ENCODE measurements at regions not wholly inside any gene's neighbourhood (a gene's known extent, or its start where the extent isn't known, plus 50 kb on each side); places are given as distances from the start of the nearest gene placed in this dataset.
"Not testable (repeated sequence)": the region's sequence is repeated elsewhere in the genome, so short reads cannot be mapped to it uniquely, and the experiment has no call there.

DNA sequence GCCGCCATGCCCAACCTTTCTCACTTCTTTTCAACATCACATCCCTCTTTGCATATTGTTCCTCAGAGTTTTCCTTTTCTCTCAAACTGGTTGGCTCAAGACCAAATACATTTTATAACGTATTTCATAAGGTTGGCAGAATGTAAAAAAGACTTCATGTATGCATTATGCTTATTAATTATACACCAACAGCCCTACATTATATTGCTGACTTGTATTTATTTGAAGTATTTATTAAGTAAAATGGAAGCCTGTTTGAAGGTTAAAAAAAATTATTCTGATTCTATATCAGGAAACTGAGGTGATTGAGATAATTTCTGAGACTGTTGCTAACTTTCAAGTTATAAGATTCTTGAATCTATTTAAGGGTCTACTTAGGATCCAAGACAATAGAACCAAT lies 208.0 kb upstream of the KCNH7 start:
- DNase-seq = no peak

DNA sequence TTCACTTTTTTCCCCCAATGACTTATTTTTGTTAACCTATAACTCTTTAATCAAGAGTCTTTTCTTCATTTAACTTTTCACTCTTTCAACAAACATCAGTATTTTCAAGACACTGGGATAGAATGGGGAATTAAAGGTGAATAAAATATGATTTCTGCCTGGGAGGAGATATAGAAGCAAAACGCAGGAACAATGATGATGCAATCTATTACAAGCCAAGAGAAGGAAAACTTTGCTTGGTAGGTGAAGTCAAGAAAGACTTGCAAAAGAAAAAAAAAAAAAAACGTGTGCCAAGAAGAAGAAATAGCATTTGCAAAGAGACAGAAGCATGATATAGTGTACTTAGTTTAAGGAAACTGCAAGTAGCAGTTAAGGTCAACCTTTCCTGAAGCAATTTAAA lies 207.3 kb upstream of the KCNH7 start:
- DNase-seq = no peak

DNA sequence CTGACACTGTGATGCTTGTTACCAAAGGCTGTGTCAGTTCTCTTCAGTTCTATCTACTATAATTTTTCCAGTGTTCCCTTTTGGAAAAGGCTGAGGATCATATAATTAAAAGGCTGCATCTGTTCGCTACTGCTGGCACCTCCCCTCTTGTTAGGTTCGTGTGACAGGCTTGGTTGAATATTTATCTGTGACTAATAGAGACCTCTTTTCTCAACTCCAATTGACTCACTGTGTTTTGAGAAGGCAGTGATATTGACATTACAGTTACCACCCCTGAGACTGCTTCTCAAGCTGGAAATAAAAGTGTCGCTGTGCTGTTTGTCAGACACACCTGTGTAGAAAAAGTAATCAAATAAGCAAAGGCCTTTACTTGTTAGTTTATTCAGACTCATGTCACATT lies 205.5 kb upstream of the KCNH7 start:
- no peak for DNase-seq

DNA sequence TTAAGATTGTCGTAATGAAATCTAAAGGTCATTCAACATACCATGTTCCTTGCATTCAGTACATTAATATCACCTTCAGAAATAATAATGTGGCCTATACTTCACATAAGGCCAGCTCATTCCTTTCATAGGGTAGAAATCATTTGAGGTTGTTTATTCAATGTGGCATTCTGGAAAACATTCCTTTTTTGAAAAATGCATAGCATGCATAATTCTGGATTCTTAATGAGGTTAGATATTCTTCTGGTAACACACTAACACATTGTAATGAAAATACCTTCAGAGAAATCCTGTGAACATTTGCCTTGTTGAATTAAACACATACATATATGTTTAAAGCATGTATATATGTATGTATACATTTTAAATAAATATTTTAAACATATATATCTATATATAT lies 204.6 kb upstream of the KCNH7 start:
- no peak for DNase-seq

DNA sequence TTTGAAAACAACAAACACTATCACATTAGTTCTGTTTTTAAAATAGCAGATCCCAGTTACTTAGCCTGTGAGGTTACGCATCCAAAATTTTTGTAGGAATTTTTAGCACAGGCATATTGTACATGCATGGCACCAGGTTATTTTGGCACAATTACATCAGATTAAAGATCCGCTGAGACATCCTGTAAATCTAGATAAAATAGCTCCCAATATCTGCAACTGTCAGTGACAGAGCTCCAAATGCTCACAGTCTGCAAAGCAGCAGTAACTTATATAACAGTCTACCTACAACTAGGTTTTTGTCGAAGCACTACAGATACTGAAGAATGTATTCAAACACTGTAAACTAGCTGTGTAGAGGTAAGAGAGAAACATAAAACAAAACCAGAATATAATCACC lies 200.7 kb upstream of the KCNH7 start:
- DNase-seq = no peak

DNA sequence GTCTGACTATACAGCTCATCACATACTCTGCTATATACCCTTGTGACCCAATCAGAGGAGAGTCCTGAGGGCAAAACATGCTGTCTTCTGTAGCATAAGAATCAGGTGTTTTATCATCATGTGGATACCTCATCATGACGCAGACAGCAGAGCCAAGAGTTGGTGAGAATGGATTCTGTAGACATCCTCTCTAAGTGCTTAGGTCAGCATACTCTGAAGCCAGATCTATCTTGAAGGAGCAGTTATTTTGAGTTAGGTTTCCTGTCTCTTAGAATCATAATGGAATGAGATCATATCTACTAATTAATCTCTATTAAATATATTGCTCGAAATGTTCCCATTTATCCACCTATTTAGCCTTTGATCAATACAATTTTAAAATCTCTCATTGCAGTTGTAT lies 190.2 kb upstream of the KCNH7 start:
- no peak for DNase-seq

DNA sequence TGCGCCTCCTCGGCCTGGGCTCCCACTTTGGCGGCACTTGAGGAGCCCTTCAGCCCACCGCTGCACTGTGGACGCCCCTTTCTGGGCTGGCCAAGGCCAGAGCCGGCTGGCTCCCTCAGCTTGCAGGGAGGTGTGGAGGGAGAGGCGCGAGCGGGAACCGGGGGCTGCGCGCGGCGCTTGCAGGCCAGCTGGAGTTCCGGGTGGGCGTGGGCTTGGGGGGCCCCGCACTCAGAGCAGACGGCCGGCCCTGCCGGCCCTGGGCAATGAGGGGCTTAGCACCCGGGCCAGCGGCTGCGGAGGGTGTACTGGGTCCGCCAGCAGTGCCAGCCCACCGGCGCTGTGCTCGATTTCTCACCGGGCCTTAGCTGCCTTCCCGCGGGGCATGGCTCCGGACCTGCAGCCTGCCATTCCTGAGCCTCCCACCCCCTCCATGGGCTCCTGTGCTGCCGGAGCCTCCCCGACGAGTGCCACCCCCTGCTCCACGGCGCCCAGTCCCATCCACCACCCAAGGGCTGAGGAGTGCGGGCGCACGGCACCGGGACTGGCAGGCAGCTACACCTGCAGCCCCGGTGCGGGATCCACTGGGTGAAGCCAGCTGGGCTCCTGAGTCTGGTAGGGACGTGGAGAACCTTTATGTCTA lies 187.7 kb upstream of the KCNH7 start:
- not testable (repeated sequence) for DNase-seq

DNA sequence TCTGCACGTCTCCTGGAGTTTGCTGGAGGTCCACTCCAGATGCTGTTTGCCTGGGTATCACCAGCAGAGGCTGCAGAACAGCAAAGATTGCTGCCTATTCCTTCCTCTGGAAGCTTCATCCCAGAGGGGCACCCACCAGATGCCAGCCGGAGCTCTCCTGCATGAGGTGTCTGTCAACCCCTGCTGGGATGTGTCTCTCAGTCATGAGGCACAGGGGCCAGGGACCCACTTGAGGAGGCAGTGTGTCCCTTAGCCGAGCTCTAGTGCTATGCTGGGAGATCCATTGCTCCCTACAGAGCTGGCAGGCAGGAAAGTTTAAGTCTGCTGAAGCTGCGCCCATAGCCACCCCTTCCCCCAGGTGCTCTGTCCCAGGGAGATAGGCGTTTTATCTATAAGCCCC lies 178.3 kb upstream of the KCNH7 start:
- DNase-seq = not testable (repeated sequence)

DNA sequence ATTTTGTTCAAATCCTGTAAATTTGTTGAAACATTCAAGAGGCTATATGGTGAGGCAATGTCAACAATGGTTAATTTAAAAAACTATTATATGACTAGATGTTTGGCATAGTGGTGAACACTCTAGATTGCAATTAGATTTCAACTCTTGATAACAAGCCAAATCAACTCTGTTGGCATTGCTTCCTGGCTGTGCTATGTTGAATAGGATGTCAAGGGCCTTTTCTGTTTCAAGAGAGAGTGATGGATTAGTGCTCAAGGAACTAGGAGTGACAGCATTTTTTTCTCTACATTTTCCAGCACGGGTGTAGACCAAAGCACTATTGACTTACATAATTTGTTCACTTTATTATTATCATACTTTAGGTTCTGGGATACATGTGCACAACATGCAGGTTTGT lies 172.4 kb upstream of the KCNH7 start:
- DNase-seq = peak; percentile 6

DNA sequence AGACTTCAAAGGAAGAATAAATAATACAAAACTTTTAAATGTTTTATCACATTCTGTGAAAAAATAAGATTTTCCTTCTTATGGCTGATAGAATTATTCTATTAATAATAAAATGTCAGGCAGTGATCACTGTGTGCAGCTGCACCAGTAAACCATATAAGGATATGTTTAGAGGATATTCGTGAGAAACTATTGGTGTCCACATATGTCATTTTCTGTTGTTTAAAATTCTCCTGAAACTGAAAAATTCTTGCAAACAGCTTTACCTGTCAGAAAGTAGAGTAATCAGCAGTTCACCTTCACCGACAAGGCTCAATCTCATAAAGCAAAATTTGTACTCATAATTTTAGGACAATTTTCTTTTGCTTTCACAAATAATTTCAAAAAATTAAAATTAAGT lies 170.1 kb upstream of the KCNH7 start:
- DNase-seq = no peak

DNA sequence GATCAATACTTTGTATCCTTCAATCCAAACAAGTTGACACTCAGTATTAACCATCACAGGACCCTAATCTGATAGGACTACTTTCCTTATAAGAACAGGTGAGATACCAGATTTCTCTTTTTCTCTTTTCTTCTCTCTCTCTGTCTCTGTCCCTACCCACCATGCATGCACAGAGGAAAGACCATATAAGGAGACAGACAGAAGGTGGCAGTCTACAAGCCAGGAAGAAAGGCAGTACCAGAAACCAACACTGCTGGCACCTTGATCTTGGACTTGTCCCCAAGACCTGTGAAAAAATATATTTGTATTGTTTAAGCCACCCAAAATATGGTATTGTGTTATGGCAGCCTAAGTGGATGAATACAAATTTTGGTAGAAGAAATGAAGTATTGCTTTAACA lies 156.2 kb upstream of the KCNH7 start:
- DNase-seq = no peak

DNA sequence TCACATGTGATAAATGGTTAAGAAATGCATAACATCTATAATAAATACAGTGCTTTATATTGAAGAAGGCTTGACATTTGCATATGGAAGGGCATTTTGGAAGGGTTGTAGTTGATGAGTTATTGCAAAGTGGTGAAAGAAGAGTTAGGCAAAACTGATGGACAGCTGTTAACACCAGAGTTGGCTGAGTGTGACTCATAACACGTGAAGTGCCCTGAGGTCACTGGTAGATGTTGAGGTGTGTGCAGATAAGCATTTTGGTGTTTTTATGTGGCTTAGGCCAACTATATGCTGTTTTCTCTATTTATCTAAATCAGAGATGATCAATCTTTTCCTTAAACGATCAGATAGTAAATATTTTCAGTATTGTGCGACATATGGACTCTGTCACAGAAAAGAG lies 154.3 kb upstream of the KCNH7 start:
- no peak for DNase-seq

DNA sequence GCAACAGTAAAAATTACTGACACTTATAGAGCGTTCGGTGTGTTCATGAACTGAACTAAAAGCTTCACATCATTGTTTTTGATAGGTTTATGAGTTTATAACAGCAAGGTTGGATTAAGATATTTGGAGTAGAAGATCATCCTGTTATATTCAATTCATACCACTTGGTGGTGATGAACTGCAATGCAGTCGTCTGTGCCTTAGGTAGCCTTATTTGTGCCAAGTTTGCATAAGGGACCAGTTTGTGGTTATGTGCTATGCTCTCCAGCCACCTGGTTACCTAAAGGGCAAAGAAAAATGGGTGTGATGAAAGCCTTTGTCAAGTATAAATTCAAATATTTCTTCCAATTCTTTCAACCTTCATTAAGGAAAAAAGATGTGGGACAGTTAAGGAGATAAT lies 150.9 kb upstream of the KCNH7 start:
- no peak for DNase-seq

DNA sequence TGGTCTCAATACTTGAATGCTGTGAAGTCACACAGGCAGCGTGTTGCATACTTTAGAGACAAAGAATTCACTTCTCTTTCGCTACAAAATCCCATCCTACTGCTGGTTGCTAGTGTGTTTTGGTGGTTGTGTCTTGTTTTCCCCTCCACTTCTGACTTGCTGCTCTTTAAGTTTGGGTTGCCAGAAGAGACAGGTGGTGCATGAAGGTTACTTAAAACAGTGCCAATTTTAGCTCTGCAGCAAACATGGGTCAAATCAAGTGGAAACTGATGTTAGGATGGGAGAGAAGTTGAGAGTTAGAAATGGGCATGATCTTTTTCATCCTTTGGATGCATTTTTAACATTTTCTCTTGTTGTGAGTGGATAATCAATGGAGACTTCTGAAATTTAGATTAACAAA lies 136.2 kb upstream of the KCNH7 start:
- DNase-seq = no peak

DNA sequence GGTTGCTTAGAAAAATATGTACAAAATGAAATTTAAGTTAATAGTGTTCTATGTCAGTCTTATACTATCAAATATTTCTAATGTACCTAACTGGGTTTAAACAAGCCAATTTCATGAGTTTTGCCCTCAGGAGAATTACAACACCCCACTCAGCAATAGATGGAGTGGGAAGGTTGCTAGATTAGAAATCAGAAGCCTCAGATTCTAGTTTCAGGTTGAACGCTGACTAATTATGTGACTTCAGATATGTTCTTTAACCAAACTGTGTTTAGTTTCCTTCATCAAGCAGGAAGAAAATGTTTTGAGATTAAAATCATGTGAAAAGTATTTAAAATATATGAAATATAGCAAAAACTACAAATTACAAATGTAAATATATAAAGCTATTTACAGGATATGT lies 133.8 kb upstream of the KCNH7 start:
- no peak for DNase-seq

DNA sequence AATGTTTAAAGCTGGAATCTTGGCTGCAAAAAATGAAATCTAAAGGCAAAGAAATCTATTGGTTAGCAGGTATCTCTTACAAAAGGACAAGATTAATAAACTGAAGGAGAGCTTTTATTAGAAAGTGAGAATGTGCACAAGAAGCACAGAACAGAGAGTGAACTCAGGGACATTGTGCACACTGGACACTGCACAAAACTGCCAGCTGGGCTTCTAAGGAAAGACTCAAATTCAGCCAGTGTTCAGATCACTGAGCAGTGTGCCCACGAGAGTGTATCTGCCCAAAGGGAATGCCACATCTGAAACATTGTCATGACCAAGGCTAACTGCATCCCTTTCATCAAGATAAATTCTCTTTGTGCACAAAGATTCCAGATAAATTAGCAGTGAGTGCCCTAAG lies 129.7 kb upstream of the KCNH7 start:
- no peak for DNase-seq

DNA sequence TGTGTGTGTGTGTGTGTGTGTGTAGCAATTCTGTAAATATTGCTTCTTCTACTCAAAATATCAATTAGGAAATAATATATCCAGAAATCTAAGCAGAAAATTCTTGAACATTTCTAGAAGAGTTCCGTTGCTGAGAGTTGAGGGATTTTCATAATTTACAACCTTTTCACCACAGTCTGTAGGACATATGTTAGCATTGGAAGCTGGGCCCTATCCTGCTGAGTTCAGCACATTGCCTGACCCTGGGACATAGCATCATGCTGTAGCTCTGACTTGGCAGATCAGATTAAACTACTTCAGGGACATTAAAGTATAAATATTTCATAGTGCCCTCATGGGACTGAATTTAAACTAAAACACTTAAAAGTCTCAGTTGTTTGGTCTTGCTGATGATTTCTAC lies 129.2 kb upstream of the KCNH7 start:
- no peak for DNase-seq

DNA sequence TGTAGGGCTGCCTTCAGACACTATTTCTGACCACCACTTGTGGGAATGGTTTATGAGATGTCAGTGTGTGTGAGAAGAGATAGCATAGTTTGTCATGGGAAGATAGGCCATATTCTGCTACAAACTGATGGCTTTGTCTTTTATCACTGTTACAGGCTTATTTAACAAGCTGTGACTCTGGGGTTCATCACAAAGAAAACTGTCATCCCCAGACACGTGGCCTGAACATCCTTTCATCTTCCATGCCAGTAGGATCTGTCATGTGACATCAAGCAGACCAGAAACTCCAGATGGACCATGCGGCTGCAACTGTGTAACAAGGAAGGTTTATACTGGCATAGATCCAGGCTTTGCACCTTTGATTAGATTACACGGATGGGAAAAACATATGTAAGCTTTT lies 128.6 kb upstream of the KCNH7 start:
- DNase-seq = no peak

DNA sequence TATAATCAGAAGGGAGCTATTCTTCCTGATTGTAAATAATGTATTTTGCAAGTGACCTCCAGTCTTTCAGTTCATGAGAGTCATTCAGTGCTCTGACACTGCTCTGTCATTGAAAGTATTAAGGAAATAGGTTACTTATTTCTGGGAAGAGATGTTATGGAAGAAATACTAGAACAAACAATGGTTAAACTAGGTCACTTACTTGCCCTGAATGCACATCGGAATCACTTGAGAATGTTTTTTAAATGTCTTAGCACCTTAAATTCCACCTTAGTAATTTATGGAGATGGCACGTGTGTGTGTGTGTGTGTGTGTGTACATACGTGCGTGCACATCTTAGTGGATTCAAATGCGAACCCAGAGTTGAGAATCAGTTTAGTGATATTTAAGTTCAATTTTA lies 126.6 kb upstream of the KCNH7 start:
- DNase-seq = no peak

DNA sequence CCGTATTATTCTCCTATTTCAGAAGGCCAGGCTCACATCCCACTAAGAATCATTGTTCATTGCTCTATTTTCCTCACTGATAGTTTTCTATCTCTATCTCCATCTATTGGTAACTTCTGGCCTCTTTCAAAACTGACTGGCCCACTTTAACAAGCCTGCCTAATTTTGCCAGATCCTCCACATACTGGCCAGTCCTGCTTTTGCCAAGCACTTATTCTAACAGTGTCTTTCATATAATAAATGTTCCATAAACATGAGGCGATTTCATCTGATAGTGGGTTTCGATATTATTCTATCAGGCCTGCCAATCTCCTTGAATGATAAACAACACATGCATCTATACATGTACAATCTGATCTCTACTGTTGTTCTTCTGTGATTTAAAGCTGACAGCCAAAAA lies 125.9 kb upstream of the KCNH7 start:
- no peak for DNase-seq

DNA sequence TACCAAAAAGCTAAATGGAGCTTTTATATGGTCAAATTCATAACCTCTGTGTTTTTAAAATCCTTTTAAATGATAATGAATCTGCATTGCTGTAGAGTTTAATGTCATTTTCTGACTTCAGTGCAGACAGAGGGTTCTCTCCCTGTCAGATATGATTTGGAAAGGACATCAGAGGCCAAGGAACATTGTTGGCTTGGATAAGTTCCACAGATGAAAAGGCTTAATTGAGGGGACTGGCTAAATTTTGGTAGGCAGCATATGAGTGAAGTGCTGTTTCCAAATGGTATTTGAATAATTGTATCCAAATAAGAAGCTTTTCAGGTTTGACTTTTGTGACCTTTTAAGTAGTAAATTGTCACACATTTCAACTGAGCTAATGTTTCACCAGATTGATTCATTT lies 124.6 kb upstream of the KCNH7 start:
- DNase-seq = no peak

DNA sequence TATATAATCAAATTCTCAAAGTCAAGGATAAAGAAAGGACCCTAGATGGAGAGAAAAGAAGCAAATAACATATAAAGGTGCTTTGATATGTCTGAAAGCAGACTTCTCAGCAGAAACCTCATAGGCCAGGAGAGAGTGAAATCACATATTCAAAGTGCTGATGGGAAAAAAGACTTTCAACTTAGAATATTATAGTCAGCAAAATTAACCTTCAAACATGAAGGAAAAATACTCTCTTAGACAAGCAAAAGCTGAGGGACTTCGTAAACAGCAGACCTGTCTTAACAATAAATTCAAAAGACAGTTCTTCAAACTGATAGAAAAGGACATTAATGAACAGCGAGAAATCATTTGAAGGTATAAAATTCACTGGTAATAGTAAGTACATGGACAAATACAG lies 107.2 kb upstream of the KCNH7 start:
- no peak for DNase-seq

DNA sequence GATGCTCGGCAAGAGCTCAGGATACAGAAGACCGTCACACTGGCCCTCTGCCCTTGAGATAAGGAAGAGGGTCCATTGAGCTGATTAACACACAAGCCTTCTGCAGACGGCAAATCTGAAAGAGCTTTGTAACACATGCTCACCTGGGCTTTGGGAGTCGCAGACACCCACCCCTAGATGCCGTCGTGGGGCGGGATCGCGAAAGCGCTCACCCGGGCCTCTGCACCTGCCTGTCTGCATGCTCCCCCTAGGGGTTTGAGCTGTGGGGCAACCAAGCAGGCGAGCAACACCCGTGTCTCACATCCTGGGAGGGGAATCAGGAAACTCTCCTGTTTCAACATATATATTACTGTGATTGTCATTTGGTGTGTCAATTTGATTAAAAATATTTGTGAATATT lies 99.8 kb upstream of the KCNH7 start:
- no peak for DNase-seq

DNA sequence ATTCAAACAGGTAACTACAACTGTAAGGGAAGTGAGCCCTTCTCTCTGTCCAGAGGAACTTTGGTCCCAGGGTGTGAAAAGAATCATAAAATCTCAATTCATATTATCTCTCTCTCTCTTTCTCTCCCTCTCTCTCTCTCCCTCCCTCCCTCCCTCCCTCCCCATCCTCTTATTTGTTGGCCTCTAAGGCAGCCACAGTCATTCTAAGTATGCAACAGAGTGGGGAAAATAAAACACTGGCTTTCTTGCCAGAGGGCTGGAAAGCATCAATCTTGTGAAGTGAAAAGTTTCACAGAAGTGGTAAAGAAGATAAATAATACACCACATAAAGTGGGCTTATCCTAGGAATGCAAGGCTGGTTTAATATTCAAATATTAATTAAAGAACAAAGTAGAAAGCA lies 95.6 kb upstream of the KCNH7 start:
- DNase-seq = no peak

DNA sequence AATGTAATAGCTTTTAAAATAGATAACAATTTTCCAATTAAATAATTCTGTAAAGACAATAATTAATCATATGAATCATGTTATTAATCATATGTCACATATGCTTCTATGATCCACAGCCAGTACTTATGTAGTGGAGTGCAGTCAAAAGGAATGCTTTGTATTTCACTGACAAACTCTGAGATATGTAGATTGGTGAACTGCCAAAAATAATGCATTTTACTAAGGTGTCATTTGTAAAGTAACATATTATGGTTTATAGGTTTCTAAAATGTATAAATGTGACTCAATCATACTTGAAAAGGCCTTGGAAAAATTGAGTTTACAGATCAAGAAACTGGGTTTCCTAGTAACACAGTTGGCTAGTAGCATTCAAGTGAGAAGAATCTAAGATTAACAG lies 93.8 kb upstream of the KCNH7 start:
- DNase-seq = no peak

DNA sequence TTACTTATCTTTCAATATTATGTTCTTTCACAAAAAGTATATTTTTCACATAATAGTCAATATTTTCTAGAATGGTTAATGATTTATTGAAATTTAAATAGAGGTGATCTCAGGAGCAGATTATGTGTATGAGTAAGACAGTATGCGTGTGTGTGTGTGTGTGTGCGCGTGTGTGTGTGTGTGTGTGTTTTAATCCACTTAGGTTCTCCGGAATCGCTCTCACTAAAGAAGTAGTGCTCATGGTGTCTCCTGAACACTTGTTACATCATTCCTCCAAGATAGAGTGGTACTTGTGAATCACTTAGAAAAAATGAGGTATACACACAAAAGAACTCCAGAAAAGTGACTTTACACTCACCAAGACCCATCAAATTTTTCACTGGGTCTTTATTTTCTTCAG lies 91.0 kb upstream of the KCNH7 start:
- DNase-seq = no peak
